ENCODE measurements at regions not wholly inside any gene's neighbourhood (a gene's known extent, or its start where the extent isn't known, plus 50 kb on each side); places are given as distances from the start of the nearest gene placed in this dataset.

DNA sequence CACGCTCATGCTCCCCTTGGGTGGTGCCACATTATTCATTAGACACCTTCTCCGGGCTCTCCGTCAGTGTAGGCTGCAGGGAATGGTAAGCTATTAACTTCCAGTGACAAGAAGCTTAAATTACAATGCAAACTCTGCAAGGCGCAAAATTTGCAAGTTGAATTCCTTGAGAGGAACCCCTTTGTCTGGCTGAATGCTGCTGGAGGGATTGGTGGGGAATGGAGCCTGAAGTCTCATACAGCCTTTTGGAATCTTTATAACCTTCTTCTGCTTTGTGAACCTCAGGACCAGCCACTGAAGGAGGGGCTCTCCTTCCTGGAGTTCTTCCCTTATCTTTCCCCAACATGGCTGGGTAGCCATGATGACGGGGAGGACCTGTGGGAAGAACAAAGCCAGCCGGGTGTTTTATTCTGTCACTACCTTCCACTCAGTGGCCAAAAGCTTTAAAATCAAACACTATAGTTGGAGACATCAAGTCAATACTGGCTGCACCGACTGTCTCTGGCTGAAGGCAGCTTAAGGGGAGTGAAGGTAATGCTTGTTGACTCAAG, 220.9 kb upstream of the EPHA4 start:
- H3K4me1 ChIP-seq (ENCODE audit: insufficient read depth) = peaks cover 36% of the 10 kb centered on the region
- H2AFZ ChIP-seq = peak overlapping the region; percentile 8; the same call in 1 of the 2 replicates
- no peaks in the 10 kb centered on the region for H3K79me2 ChIP-seq (replicated peaks; ENCODE audit: insufficient read depth)
- peak; percentile 94 for ATAC-seq
- peaks cover 9% of the 10 kb centered on the region for H3K36me3 Mint-ChIP-seq (ENCODE audit: low read depth)
- peak overlapping the region; percentile 24; the same call in 1 of the 2 replicates for H3K4me2 ChIP-seq
- H4K20me1 ChIP-seq (replicated peaks; ENCODE audit: insufficient read depth) = no peaks in the 10 kb centered on the region
- no peak for TF ChIP-seq ZNF331 (CRISPR knock-in tag; IDR thresholded peaks at IDR 0.05; ENCODE audit: low read depth)
- TF ChIP-seq EZH2phosphoT487 (IDR thresholded peaks at IDR 0.05; ENCODE audit: unreplicated experiment) = no peak
- TF ChIP-seq NANOG (IDR thresholded peaks at IDR 0.05; ENCODE audit: borderline replicate concordance) = peak; percentile 65; the same call in 1 of the 2 replicates
- peak; percentile 99 for TF ChIP-seq ZNF462 (CRISPR knock-in tag; IDR thresholded peaks at IDR 0.05)
- no peak for TF ChIP-seq ETS1 (IDR thresholded peaks at IDR 0.05)
- H3K4me1 Mint-ChIP-seq = peaks cover 34% of the 10 kb centered on the region
- H3K4me3 Mint-ChIP-seq = peak overlapping the region; percentile 26
- no peaks in the 10 kb centered on the region for H3K27me3 ChIP-seq (ENCODE audit: insufficient read depth)
- H3K36me3 ChIP-seq (ENCODE audit: insufficient read depth) = no peaks in the 10 kb centered on the region
- peak overlapping the region; percentile 82; the same call in 1 of the 2 replicates for H3K27ac ChIP-seq (ENCODE audit: low read depth)
- peaks cover 5% of the 10 kb centered on the region for H3K9me3 Mint-ChIP-seq
- peaks cover 6% of the 10 kb centered on the region for H3K27me3 Mint-ChIP-seq (ENCODE audit: insufficient read depth, low read depth, poor library complexity)
- H3K9me2 ChIP-seq (ENCODE audit: insufficient read depth) = peaks cover 6% of the 10 kb centered on the region; the same call in 1 of the 2 replicates
- peak; percentile 75 for DNase-seq (ENCODE audit: low spot score)
- H3F3A ChIP-seq (replicated peaks; ENCODE audit: low read depth) = no peaks in the 10 kb centered on the region
- peak overlapping the region; percentile 95 for H3K27ac Mint-ChIP-seq
- H3K4me3 ChIP-seq = no peak overlapping the region; the same call in 1 of the 2 replicates
